ENCODE measurements at regions not wholly inside any gene's neighbourhood (a gene's known extent, or its start where the extent isn't known, plus 50 kb on each side); places are given as distances from the start of the nearest gene placed in this dataset.
A peak's percentile ranks its signal among the peaks of the same experiment; 100 is the strongest.

GRCh38 chr10:105843786-105844185, 1202.7 kb downstream of the SORCS3 start:
- intact Hi-C loops (cut with DNase I; ENCODE audit: low total_unique reads) = no loop called here
- Histone ChIP-seq H3K27ac (no peak overlapping the region), H3K36me3 (no peaks in the 10 kb centered on the region), H3K9me3 (no peaks in the 10 kb centered on the region), H3K4me1 (peaks cover 0 to 27% (median 0%) of the 10 kb centered on the region in 4 donors), H3K27me3 (no peaks in the 10 kb centered on the region), H3K4me3 (no peak overlapping the region)
- 57 to 81% (median 78%) methylated on average over 3 of the region's 3 CpGs for WGBS, 5 donors
- DNase-seq = no peak
- TF ChIP-seq CTCF (IDR thresholded peaks at IDR 0.05) (no peak), EP300 (IDR thresholded peaks at IDR 0.05) (no peak), POLR2A (IDR thresholded peaks at IDR 0.05) (no peak), POLR2AphosphoS5 (IDR thresholded peaks at IDR 0.05) (no peak)

- Histone ChIP-seq H3K36me3 (no peaks in the 10 kb centered on the region), H3K9me3 (no peaks in the 10 kb centered on the region), H3K4me1 (peaks cover 0 to 38% (median 5%) of the 10 kb centered on the region in 4 donors), H3K27ac (no peak overlapping the region), H3K4me3 (no peak overlapping the region), H3K27me3 (no peaks in the 10 kb centered on the region)
- TF ChIP-seq CTCF (IDR thresholded peaks at IDR 0.05) = no peak
- TF ChIP-seq POLR2A (IDR thresholded peaks at IDR 0.05) = no peak
- TF ChIP-seq EP300 (IDR thresholded peaks at IDR 0.05) = no peak
- TF ChIP-seq POLR2AphosphoS5 (IDR thresholded peaks at IDR 0.05) = no peak
- intact Hi-C loops (cut with DNase I; ENCODE audit: low total_unique reads) = no loop called here
- DNase-seq = no peak
- 72 to 80% (median 79%) methylated on average over 6 of the region's 6 CpGs for WGBS, 5 donors
Measured at GRCh38 chr10:105840288-105840770, 1199.2 kb downstream of the SORCS3 start.

- WGBS, 5 donors = 23 to 56% (median 40%) methylated on average over 2 of the region's 2 CpGs
- H3K36me3 ChIP-seq = no peaks in the 10 kb centered on the region
- H3K27ac ChIP-seq = no peak overlapping the region
- no peaks in the 10 kb centered on the region for H3K27me3 ChIP-seq
- no peaks in the 10 kb centered on the region for H3K9me3 ChIP-seq
- intact Hi-C loops (cut with DNase I; ENCODE audit: low total_unique reads) = no loop called here
- H3K4me1 ChIP-seq = peaks cover 0 to 24% (median 5%) of the 10 kb centered on the region in 4 donors
- H3K4me3 ChIP-seq = peak overlapping the region; percentile 29 to 40 (median 34)
- no peak for DNase-seq
- TF ChIP-seq CTCF (IDR thresholded peaks at IDR 0.05) = no peak
- no peak for TF ChIP-seq POLR2AphosphoS5 (IDR thresholded peaks at IDR 0.05)
- no peak for TF ChIP-seq EP300 (IDR thresholded peaks at IDR 0.05)
- TF ChIP-seq POLR2A (IDR thresholded peaks at IDR 0.05) = no peak
Measured at GRCh38 chr10:105838392-105838791, 1197.3 kb downstream of the SORCS3 start.

- no peaks in the 10 kb centered on the region for H3K36me3 ChIP-seq
- TF ChIP-seq POLR2AphosphoS5 (IDR thresholded peaks at IDR 0.05) (no peak), POLR2A (IDR thresholded peaks at IDR 0.05) (no peak), EP300 (IDR thresholded peaks at IDR 0.05) (no peak), CTCF (IDR thresholded peaks at IDR 0.05) (no peak)
- intact Hi-C loops (cut with DNase I; ENCODE audit: low total_unique reads) = no loop called here
- WGBS, 5 donors = 23 to 46% (median 29%) methylated on average over 2 of the region's 2 CpGs
- no peaks in the 10 kb centered on the region for H3K27me3 ChIP-seq
- no peaks in the 10 kb centered on the region for H3K9me3 ChIP-seq
- DNase-seq = peak in 1 of 2 donors; percentile 66
- H3K27ac ChIP-seq = no peak overlapping the region
- H3K4me1 ChIP-seq = peaks cover 0 to 20% (median 5%) of the 10 kb centered on the region in 4 donors
- peak overlapping the region; percentile 29 to 40 (median 34) for H3K4me3 ChIP-seq
Measured at GRCh38 chr10:105837951-105838350, 1196.9 kb downstream of the SORCS3 start.
